Lower lobe of right lung (tissue), 2 donors: ENCODE measurements at regions not wholly inside any gene's neighbourhood (a gene's known extent, or its start where the extent isn't known, plus 50 kb on each side); places are given as distances from the start of the nearest gene placed in this dataset.

ENCODE experiments used
- ATAC-seq, 2 donors: fragments of 200-7000 bp; cut with Tn5 transposase; one replicate each; pipeline ENCODE4 v1.9.1; 2020 to 2022; ENCODE audit warnings: mild to moderate bottlenecking in 2 of 2, moderate library complexity in 2 of 2
- DNase-seq: peaks from one replicate; pipeline ENCODE4 v3.0.0-alpha.2; 2020
- H3K27ac ChIP-seq: fragments of 200-600 bp; one replicate; pipeline ENCODE4 v1.8.0; 2022
- H3K27me3 ChIP-seq: fragments of 200-600 bp; one replicate; pipeline ENCODE4 v1.8.0; 2022; ENCODE audit warnings: low read depth
- H3K36me3 ChIP-seq: fragments of 200-600 bp; one replicate; pipeline ENCODE4 v1.8.0; 2022; ENCODE audit warnings: mild to moderate bottlenecking
- H3K4me1 ChIP-seq: fragments of 200-600 bp; one replicate; pipeline ENCODE4 v1.8.0; 2022
- H3K4me3 ChIP-seq: fragments of 200-600 bp; one replicate; pipeline ENCODE4 v1.8.0; 2022; ENCODE audit warnings: mild to moderate bottlenecking
- H3K9me3 ChIP-seq: fragments of 200-600 bp; one replicate; pipeline ENCODE4 v1.8.0; 2022
- intact Hi-C: fragments of 100-400 bp; cut with DNase I; formaldehyde crosslinking; loops from one replicate; pipeline ENCODE4 v1.11.0; 2022
- TF ChIP-seq, protein P1 (sequence below): fragments of 200-600 bp; IDR thresholded peaks from one replicate; pipeline ENCODE4 v1.8.0; 2022; ENCODE audit warnings: antibody characterized with exemption, mild to moderate bottlenecking
- donor health status: DM: no; HTN: yes; CAD: no; lungs with severe emphysema.

DNA sequence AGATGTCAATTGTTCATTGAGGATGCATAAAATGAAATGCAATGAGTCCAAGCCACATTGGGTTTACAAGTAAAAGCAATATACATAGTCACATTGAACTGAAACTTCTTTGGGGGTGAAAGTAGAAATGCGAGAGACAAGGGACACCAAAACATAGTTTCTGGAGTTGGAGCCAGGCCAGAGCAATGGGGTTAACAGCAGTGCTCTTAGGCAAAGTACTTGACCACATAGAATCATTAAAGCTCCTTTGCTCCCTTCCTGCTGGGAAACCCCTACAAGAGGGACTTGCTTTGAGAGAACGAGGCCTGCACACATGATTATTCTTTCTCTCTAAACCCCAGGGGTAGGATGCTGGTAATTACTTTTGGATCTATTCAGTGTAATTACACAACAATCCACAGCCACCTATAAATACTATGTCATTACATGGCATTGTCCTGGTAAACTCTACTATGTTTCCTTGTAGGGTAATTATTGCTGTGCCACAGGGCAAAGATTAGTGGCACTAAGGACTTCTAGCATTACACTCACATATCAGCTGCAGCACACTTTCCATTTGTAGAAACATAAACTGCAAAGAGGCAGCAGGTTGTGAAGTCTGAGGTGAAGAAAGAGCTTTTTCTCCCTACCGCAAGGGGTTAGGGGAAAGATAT lies 421.6 kb upstream of the PBX1 start:
- Histone ChIP-seq H3K27me3 (no peaks in the 10 kb centered on the region), H3K4me3 (no peak overlapping the region), H3K4me1 (no peaks in the 10 kb centered on the region), H3K9me3 (no peaks in the 10 kb centered on the region), H3K36me3 (no peaks in the 10 kb centered on the region), H3K27ac (no peak overlapping the region)
- intact Hi-C loops, result no loop called here
- DNase-seq, result no peak
- ATAC-seq, result no peak
- TF ChIP-seq, protein P1, sequence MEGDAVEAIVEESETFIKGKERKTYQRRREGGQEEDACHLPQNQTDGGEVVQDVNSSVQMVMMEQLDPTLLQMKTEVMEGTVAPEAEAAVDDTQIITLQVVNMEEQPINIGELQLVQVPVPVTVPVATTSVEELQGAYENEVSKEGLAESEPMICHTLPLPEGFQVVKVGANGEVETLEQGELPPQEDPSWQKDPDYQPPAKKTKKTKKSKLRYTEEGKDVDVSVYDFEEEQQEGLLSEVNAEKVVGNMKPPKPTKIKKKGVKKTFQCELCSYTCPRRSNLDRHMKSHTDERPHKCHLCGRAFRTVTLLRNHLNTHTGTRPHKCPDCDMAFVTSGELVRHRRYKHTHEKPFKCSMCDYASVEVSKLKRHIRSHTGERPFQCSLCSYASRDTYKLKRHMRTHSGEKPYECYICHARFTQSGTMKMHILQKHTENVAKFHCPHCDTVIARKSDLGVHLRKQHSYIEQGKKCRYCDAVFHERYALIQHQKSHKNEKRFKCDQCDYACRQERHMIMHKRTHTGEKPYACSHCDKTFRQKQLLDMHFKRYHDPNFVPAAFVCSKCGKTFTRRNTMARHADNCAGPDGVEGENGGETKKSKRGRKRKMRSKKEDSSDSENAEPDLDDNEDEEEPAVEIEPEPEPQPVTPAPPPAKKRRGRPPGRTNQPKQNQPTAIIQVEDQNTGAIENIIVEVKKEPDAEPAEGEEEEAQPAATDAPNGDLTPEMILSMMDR, result no peak

DNA sequence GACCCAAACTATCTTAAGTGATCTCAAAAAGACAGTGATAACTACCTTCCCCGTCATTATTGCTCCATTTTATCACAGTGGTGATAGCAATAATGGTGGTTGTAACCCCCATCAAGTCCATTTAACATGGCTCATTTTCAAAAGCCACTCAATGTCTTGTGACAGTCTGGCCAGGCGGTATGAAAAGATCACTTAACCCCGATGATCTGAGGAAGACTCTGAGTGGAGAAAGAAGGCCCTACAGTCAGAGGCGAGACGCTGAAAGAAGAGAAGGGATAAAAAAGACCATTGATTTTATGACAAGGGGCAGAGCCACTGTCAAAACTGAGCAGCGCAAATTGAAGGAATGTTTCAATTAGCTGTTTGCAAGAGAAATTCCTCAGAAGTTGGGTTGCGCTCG lies 417.2 kb upstream of the PBX1 start:
- H3K27ac ChIP-seq, result no peak overlapping the region

DNA sequence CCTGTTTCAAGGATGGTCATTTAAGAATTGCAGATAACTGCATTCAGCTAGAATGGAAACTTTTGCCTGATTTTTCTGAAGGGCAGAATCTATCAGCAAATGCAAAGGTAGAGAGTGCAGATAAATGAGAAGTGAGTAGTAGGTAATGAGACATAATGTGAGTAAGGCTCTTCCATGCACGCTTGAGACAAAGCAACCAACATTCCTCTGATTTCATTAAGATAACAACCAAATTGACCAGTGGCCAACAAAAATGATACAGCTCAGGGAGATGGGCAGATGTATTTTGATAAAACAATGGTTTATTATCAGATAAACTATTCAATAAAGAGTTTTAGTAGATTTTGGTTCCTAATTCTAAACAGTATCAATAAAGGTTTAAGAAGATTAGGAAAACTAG lies 404.4 kb upstream of the PBX1 start:
- DNase-seq, result no peak
- H3K4me1 ChIP-seq, result no peaks in the 10 kb centered on the region
- intact Hi-C loops, result no loop called here
- no peaks in the 10 kb centered on the region for H3K9me3 ChIP-seq
- TF ChIP-seq, protein P1, result no peak
- ATAC-seq, result no peak
- no peak overlapping the region for H3K4me3 ChIP-seq
- H3K27ac ChIP-seq, result no peak overlapping the region
- H3K27me3 ChIP-seq, result no peaks in the 10 kb centered on the region
- H3K36me3 ChIP-seq, result no peaks in the 10 kb centered on the region

More for the DNA sequence above, 417.2 kb upstream of the PBX1 start:
- no peaks in the 10 kb centered on the region for H3K9me3 ChIP-seq
- no peak overlapping the region for H3K4me3 ChIP-seq
- no peaks in the 10 kb centered on the region for H3K36me3 ChIP-seq
- ATAC-seq, result no peak
- intact Hi-C loops, result no loop called here
- no peak for DNase-seq
- H3K4me1 ChIP-seq, result no peaks in the 10 kb centered on the region
- H3K27me3 ChIP-seq, result no peaks in the 10 kb centered on the region
- TF ChIP-seq, protein P1, result no peak

DNA sequence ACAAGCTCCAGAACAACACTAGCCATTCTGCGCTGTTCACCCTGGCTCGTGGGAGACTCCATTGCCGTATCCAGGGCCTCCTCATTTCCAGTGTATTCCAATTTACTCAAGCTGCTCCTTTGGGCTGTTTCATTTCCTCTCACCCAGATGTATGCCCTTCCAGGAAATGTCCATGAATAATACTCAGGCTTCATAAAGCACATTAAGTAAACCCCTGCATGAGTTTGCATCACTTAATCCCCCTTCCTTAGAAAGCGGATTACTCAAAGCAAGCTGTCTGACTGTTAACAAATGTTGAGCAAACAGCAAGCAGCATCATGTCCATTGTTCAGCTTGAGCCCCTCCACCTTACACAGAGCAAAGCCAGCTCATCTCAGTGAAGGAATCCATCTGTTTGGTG lies 403.6 kb upstream of the PBX1 start:
- TF ChIP-seq, protein P1, result no peak
- Histone ChIP-seq H3K4me1 (no peaks in the 10 kb centered on the region), H3K27me3 (no peaks in the 10 kb centered on the region), H3K4me3 (no peak overlapping the region), H3K9me3 (no peaks in the 10 kb centered on the region), H3K27ac (no peak overlapping the region), H3K36me3 (no peaks in the 10 kb centered on the region)
- ATAC-seq (no peak), DNase-seq (no peak)
- intact Hi-C loops, result no loop called here

DNA sequence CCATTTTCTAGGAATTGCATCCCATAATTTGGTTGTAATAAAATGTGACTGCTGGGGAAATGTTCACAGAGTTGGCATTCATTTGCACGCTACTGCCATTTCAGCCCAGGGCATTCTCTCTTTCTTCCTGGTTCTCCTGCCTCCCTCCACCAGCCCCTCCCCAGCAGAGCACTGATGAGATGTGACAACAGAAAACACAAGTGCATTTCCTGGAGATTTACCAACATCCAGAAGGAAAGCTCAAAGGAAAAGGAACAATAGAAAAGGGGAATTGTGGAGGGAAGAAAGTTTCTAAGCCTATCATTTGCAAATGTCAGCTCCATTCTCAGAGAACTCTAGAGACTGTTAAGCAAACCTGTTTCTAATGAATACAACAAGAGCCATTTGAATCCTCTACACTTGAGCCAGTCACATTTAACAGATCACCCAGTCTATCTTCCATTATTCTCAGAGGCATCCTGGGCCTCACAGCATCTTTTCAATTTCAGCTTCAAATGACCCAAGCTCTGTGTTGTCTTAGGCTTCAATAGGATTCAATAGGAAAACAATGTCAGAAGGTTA lies 395.6 kb upstream of the PBX1 start:
- no peaks in the 10 kb centered on the region for H3K36me3 ChIP-seq
- no peak overlapping the region for H3K27ac ChIP-seq
- intact Hi-C loops, result no loop called here

More for the DNA sequence above, 395.6 kb upstream of the PBX1 start:
- Histone ChIP-seq H3K4me3 (no peak overlapping the region), H3K4me1 (no peaks in the 10 kb centered on the region), H3K27me3 (no peaks in the 10 kb centered on the region), H3K9me3 (no peaks in the 10 kb centered on the region)
- DNase-seq, result no peak
- no peak for ATAC-seq
- TF ChIP-seq, protein P1, result no peak
